ENCODE measurements at regions not wholly inside any gene's neighbourhood (a gene's known extent, or its start where the extent isn't known, plus 50 kb on each side); places are given as distances from the start of the nearest gene placed in this dataset.

DNA sequence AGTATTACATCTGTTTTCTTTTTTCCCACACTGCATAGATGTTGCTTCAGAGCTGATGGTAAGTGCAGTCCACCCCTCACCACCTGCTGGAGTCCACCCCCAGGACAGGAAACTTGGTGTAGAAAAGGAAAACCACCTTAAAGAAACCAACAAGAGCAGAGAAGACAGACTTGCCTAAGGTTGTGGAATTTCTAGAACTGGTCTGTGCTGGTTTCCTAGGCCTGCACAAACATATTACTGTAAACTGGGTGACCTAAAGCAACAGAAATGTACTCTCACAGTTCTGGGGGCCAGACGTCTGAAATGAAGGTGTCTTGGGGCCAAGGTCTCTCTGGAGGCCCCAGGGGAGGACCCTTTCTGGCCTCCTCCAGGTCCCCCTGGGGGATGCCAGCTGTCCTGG is 293.4 kb upstream of the IRX1 start:
- Histone ChIP-seq H3K4me3 (ENCODE audit: low read length) (no peak overlapping the region), H3K27me3 (ENCODE audit: insufficient read depth, low read length) (no peaks in the 10 kb centered on the region), H3K4me1 (ENCODE audit: insufficient read depth, low read length) (no peaks in the 10 kb centered on the region), H3K9me3 (ENCODE audit: low read depth, low read length) (no peaks in the 10 kb centered on the region)

DNA sequence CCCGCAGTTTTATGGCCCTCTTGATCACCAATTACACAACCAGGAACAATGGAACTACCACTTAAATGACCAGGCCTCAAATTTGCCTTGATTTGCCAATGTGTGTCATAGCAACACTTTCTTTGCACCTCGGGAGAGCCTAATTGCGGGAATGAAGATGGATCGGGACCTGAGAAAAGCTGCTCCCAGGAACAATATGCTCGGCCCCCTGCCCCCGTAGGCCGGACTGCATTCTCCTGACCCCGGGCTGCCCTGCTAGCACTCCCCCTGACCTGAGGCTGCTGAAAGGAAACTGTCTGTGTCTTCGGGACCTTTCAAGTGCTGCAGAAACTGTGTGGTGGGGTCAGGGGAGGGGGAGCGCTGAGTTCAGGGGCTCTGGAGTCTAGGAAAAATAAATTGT is 294.3 kb upstream of the IRX1 start:
- H3K9me3 ChIP-seq (ENCODE audit: low read depth, low read length): no peaks in the 10 kb centered on the region
- no peaks in the 10 kb centered on the region for H3K27me3 ChIP-seq (ENCODE audit: insufficient read depth, low read length)
- H3K4me3 ChIP-seq (ENCODE audit: low read length): no peak overlapping the region
- no peaks in the 10 kb centered on the region for H3K4me1 ChIP-seq (ENCODE audit: insufficient read depth, low read length)

DNA sequence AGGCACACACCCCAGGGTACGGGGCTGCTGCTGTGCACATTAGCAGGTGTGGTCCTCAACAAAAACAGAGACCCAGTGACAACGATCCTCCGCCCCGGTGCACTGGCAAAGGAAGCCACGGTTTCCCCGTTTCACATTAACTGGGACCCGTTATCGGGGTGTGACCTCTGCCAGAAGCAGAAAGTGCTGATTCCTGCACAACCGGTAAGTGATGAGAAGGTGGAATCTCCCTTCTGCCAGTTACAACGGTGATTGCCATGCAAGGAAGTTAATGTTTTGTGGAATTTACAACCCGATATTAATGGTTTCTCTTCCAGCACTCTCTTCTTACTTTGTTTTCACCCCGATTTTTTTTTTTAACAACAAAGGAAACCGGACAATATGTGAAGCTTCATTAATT is 294.9 kb upstream of the IRX1 start:
- H3K9me3 ChIP-seq (ENCODE audit: low read depth, low read length): no peaks in the 10 kb centered on the region
- H3K27me3 ChIP-seq (ENCODE audit: insufficient read depth, low read length): no peaks in the 10 kb centered on the region
- no peaks in the 10 kb centered on the region for H3K4me1 ChIP-seq (ENCODE audit: insufficient read depth, low read length)
- H3K4me3 ChIP-seq (ENCODE audit: low read length): no peak overlapping the region

DNA sequence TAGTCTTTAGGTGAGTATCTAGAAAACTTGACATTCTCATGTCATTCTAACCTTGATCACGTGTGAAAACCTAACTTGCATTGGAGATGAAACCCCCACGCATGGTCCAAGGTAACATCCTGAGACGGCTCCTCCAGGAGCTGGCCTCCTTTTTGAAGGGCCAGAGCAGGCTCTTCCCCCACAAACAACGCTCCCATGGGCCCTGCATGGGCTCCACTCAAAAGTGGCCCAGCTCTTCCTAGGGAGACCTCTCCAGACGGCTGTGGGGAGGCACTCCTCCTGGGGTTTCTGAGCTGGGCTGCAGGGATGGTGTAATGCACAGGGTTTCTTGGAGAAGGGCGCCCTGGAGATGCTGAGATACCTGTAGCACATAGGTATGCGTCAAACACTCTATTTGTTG is 296.2 kb upstream of the IRX1 start:
- H3K9me3 ChIP-seq (ENCODE audit: low read depth, low read length): no peaks in the 10 kb centered on the region
- H3K4me3 ChIP-seq (ENCODE audit: low read length): no peak overlapping the region
- no peaks in the 10 kb centered on the region for H3K4me1 ChIP-seq (ENCODE audit: insufficient read depth, low read length)
- no peaks in the 10 kb centered on the region for H3K27me3 ChIP-seq (ENCODE audit: insufficient read depth, low read length)

DNA sequence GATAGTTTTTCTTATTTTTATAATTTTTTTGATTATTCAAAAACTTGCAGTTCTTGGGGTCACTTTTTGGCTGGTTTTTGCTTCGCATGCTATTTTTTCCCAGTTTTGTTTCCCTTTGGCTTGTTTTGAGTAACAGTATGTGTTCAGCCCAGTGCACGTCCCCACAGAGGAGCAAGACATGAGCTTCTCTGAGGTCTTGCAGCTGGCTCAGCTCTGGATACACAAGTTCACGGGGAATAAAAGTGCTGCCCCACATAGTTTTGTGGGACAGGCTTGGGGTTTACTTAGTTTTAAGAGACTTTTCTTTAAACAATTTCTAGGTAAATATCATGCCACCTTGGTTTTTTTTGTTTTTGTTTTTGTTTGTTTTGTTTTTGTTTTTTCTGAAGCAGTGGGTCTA is 297.8 kb upstream of the IRX1 start:
- H3K9me3 ChIP-seq (ENCODE audit: low read depth, low read length): no peaks in the 10 kb centered on the region
- no peaks in the 10 kb centered on the region for H3K27me3 ChIP-seq (ENCODE audit: insufficient read depth, low read length)
- no peak overlapping the region for H3K4me3 ChIP-seq (ENCODE audit: low read length)
- H3K4me1 ChIP-seq (ENCODE audit: insufficient read depth, low read length): no peaks in the 10 kb centered on the region

DNA sequence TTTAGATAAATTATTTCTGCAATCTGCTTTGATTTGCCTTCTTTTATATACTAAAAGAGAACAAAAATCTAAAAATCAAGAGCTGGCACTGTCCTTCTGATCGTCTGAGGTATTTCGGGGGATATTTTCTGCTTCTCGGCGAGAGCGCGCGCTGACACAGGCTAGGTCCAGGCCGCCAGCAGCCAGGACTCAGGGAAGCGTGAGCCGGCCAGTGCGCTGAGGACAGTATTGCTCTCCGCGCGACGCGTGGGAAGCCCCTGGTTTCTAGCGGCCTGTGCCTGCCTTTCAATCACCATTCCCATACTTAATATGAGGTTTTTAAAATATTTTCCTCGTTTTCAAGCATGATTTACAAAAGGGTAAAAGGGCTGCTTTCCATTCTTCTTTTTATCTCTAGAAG is 307.3 kb upstream of the IRX1 start:
- H3K4me1 ChIP-seq (ENCODE audit: insufficient read depth, low read length): no peaks in the 10 kb centered on the region
- no peak overlapping the region for H3K4me3 ChIP-seq (ENCODE audit: low read length)
- no peaks in the 10 kb centered on the region for H3K27me3 ChIP-seq (ENCODE audit: insufficient read depth, low read length)
- no peaks in the 10 kb centered on the region for H3K9me3 ChIP-seq (ENCODE audit: low read depth, low read length)

DNA sequence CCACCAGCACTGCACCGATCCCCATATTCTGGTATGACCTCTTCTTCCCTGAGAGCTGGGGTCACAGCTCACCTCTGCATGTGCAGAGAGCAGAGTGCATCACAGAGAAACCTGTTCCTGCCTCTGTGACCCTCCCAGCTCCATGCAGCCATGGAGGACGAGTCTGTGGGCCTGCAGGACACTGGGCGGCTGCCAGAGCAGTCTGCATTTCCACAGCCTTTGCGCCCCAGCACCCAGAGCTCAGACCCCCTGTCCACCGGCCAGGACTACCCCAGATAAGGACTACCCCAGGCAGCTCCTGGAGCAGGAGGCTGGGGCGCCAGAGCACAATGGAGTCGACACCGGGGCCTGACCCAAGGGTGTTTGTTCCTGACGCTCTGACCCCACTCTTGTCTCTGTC is 308.1 kb upstream of the IRX1 start:
- Histone ChIP-seq H3K27me3 (ENCODE audit: insufficient read depth, low read length) (no peaks in the 10 kb centered on the region), H3K9me3 (ENCODE audit: low read depth, low read length) (no peaks in the 10 kb centered on the region), H3K4me3 (ENCODE audit: low read length) (no peak overlapping the region), H3K4me1 (ENCODE audit: insufficient read depth, low read length) (no peaks in the 10 kb centered on the region)

DNA sequence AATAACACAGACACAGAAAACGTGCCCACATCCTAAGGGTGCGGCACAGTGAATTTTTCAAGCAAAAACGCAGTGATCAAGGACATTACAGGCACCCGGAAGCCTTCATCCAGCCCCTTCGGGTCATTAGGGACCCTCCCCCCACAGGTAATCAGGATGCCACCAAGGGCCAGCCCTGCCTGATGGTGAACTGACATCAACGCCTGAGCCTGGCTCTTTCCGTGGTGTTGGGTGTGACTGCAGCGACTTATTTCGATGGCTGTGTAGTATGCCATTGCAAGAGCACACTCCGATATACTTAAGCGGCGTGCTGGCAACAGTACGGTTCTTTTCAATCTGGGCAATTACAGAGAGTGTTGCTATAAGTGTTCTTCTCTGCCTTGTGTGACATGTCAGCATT is 310.0 kb upstream of the IRX1 start:
- H3K4me1 ChIP-seq (ENCODE audit: insufficient read depth, low read length): no peaks in the 10 kb centered on the region
- H3K4me3 ChIP-seq (ENCODE audit: low read length): no peak overlapping the region
- no peaks in the 10 kb centered on the region for H3K27me3 ChIP-seq (ENCODE audit: insufficient read depth, low read length)
- H3K9me3 ChIP-seq (ENCODE audit: low read depth, low read length): no peaks in the 10 kb centered on the region

DNA sequence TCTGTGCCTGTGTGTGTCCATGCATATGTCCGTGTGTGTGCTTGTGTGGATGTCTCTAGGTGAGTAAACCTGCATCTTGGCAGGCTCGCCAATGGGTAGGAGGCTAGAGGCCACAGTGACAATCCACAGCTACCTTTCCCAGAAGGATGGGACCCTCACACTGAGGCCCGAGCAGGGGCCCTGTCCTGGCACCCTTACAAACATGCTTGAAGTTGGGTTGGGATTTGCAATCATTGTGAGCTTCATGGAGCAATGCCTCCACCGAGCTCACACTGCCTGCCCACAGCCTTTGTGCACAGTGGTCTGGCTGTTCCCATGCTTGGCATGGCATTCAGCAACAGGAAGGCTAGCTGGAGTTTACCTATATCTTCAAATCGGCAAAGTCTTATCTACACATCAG is 311.1 kb upstream of the IRX1 start:
- no peak overlapping the region for H3K4me3 ChIP-seq (ENCODE audit: low read length)
- H3K9me3 ChIP-seq (ENCODE audit: low read depth, low read length): no peaks in the 10 kb centered on the region
- H3K27me3 ChIP-seq (ENCODE audit: insufficient read depth, low read length): no peaks in the 10 kb centered on the region
- no peaks in the 10 kb centered on the region for H3K4me1 ChIP-seq (ENCODE audit: insufficient read depth, low read length)

DNA sequence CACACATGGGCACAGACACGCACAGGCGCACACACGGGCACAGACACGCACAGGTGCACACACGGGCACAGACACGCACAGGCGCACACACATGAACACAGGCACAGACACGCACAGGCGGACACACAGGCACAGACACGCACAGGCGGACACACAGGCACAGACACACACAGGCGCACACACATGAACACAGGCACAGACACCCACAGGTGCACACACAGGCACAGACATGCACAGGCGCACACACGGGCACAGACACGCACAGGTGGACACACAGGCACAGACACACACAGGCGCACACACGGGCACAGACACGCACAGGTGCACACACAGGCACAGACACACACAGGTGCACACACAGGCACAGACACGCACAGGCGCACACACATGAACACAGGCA is 312.8 kb upstream of the IRX1 start:
- H3K9me3 ChIP-seq (ENCODE audit: low read depth, low read length): no peaks in the 10 kb centered on the region
- no peaks in the 10 kb centered on the region for H3K27me3 ChIP-seq (ENCODE audit: insufficient read depth, low read length)
- no peaks in the 10 kb centered on the region for H3K4me1 ChIP-seq (ENCODE audit: insufficient read depth, low read length)
- no peak overlapping the region for H3K4me3 ChIP-seq (ENCODE audit: low read length)

DNA sequence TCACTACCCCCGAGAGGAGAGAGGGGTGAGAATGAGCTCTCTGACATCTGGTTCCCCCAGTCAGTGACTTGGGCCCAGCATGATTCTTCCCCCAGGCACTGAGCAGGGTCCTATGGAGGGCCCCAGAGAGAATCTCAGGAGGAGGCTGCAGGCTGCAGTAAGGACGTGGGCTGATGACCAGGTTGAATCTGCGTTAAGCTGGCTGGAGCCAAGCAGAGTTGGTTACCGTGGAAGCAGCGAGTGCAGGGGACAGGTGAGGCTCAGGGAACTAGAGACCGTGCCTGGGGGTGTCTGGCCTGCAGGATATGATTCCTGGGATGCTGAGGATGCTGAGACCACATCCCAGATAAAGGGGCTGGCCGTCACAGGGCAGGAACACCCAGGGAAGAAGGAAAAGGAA is 314.3 kb upstream of the IRX1 start:
- no peaks in the 10 kb centered on the region for H3K27me3 ChIP-seq (ENCODE audit: insufficient read depth, low read length)
- no peaks in the 10 kb centered on the region for H3K9me3 ChIP-seq (ENCODE audit: low read depth, low read length)
- no peaks in the 10 kb centered on the region for H3K4me1 ChIP-seq (ENCODE audit: insufficient read depth, low read length)
- H3K4me3 ChIP-seq (ENCODE audit: low read length): no peak overlapping the region

DNA sequence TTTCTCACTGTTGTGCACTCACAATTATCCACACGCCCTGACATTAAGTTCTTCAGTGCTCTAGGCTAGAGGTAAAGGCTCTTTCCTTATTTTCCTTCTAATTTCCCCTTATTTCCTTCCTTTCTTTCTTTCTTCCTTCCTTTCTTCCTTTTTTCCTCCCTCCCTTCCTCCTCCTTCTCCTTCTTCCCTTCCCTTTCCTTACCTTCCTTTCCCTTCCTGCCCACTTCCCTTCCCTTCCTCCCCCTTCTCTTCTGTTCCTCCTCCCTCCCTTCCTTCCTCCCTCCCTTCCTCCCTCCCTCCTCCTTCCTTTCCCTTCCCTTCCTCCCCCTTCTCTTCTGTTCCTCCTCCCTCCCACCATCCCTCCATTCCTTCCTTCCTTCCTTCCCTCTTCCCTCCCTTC is 317.0 kb upstream of the IRX1 start:
- no peaks in the 10 kb centered on the region for H3K27me3 ChIP-seq (ENCODE audit: insufficient read depth, low read length)
- H3K9me3 ChIP-seq (ENCODE audit: low read depth, low read length): no peaks in the 10 kb centered on the region
- H3K4me1 ChIP-seq (ENCODE audit: insufficient read depth, low read length): no peaks in the 10 kb centered on the region
- H3K4me3 ChIP-seq (ENCODE audit: low read length): no peak overlapping the region

DNA sequence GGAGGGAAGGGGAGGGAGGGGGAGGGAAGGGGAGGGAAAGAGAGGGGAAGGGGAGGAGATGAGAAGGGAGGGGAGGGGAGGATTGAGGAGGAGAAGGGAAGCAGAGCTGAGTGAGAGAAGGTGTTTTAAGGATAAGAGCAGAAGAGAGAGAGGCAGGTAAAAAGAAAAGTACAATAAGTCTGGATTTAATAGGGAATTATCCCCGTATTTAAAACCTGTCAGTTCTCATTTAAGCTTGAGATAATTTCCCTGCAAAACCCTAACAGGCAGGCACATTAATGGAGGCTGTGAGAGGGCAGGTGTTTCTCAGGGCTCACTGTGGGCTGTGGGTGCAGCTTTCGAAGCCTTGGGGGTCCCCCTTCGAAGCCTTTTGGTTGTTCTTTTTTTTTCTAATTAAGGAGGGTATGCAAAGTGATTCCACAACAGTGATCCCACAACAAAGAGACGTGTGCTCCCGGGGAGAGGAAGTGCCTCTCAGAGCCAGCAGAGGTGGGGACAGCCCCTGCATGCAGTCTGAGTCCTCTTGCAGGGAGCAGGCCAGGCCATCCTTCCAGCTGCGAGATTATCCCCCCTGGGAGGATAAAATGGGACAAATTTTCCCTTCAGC is 317.9 kb upstream of the IRX1 start:
- H3K4me3 ChIP-seq (ENCODE audit: low read length): no peak overlapping the region
- no peaks in the 10 kb centered on the region for H3K27me3 ChIP-seq (ENCODE audit: insufficient read depth, low read length)
- no peaks in the 10 kb centered on the region for H3K4me1 ChIP-seq (ENCODE audit: insufficient read depth, low read length)
- H3K9me3 ChIP-seq (ENCODE audit: low read depth, low read length): no peaks in the 10 kb centered on the region

DNA sequence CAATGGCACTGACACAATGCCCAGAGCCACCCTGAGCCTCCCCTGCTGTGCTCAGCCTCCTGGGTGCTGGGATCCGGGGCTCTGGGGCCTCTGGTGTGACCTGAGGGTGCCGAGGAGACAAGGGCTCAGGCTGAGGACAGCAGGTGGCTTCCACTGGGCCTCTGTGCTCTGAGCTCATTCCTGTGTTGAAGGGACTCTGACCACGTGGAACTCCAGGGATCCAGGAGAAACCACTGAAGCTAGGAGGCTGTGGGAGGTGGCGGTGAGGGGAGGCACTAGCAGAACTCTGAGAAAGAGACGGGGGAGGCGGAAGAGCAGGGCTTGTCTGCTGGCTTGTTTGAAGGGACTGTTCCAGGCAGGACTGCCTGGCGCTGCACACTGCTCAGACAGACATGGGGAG is 318.7 kb upstream of the IRX1 start:
- no peak overlapping the region for H3K4me3 ChIP-seq (ENCODE audit: low read length)
- H3K4me1 ChIP-seq (ENCODE audit: insufficient read depth, low read length): no peaks in the 10 kb centered on the region
- H3K9me3 ChIP-seq (ENCODE audit: low read depth, low read length): no peaks in the 10 kb centered on the region
- no peaks in the 10 kb centered on the region for H3K27me3 ChIP-seq (ENCODE audit: insufficient read depth, low read length)

DNA sequence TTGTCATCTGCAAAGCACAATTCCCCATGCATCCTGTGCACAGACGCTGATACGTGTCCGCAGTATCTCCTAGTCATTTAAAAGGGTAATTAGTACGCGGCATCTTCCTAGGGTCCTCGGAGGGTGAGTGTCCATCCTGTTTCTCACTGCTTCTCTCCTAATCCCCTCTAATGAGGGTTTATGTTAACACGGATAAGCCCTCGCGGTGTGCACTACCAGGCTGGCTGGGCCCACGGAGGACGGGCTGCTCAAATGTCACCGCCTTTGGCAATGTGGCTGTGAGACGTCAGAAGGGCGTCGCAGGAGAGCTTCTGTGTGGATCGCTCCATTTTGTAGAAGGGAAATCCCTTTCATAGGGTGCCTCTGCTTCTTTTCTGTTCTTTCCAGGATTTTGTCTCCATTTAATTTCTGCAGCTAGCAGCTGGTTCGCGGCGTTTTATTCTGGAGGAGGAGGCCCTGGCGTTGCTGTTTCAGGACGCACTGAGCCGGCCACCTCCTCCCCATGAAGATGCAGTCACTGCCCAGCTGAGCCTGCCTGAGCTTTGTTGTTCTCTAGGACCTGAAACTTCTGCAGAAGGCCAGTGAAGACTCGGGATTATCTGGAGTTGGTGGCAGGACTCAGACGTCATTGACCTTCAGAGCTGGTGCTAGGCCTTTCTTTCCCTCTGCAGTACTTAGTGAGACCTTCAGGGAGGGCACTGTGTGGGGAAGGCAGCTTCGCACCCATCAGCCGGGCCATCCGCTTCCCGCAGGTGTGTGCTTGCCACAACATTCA is 326.1 kb upstream of the IRX1 start:
- Histone ChIP-seq H3K4me1 (ENCODE audit: insufficient read depth, low read length) (no peaks in the 10 kb centered on the region), H3K9me3 (ENCODE audit: low read depth, low read length) (no peaks in the 10 kb centered on the region), H3K4me3 (ENCODE audit: low read length) (no peak overlapping the region), H3K27me3 (ENCODE audit: insufficient read depth, low read length) (no peaks in the 10 kb centered on the region)

DNA sequence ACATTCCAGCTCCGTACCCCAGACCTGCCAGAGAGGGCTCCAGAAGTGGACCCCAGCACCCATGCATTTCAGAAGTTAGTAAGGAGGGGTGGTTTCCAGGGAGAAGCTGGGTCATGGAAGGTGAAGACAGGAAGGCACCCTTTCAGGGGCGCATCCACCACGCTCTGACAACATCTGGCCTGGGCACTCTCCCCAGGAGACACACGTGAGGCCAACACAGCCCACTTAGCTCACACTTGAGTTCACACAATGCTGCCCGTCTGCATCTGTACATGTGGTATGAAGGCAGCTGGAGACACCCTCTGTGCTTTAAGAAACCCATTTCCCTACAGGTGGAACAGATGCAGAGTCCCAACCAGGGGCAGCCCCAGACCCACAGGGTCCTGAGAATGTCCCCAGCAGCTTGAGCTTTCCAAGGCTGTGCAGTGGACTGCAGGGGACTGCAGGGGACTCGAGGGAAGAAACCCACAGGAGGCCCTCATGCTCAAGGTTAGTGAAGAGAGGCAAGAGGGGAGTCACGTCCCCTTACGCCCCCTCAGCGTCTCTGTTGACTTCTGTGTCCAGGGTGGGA is 326.8 kb upstream of the IRX1 start:
- H3K4me1 ChIP-seq (ENCODE audit: insufficient read depth, low read length): no peaks in the 10 kb centered on the region
- H3K4me3 ChIP-seq (ENCODE audit: low read length): no peak overlapping the region
- H3K27me3 ChIP-seq (ENCODE audit: insufficient read depth, low read length): no peaks in the 10 kb centered on the region
- H3K9me3 ChIP-seq (ENCODE audit: low read depth, low read length): no peaks in the 10 kb centered on the region
